ENCODE measurements at regions not wholly inside any gene's neighbourhood (a gene's known extent, or its start where the extent isn't known, plus 50 kb on each side); places are given as distances from the start of the nearest gene placed in this dataset.
"Not testable (repeated sequence)": the region's sequence is repeated elsewhere in the genome, so short reads cannot be mapped to it uniquely, and the experiment has no call there.

DNA sequence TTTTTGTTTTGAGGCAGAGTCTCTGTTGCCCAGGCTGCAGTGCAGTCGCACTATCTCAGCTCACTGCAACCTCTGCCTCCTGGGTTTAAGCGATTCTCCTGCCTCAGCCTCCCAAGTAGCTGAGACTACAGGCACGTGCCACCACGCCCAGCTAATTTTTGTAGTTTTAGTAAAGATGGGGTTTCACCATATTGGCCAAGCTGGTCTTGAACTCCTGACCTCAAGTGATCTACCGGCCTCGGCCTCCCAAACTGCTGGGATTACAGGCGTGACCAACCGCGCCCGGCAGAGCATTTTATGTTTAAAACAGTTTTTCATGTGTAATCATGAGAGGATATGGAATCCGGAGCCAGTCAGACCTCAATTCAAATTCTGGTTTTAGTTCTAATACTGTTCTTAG, 94.0 kb upstream of the CHD2 start:
- not testable (repeated sequence) for TF ChIP-seq POLR2A (IDR thresholded peaks at IDR 0.05; ENCODE audit: low read depth, low read length); PAX5 (IDR thresholded peaks at IDR 0.05; ENCODE audit: insufficient read depth, low read length, severe bottlenecking); POLR2AphosphoS5 (IDR thresholded peaks at IDR 0.05; ENCODE audit: low read depth, low read length)

All from GM12891 (cell line).